ENCODE measurements at regions not wholly inside any gene's neighbourhood (a gene's known extent, or its start where the extent isn't known, plus 50 kb on each side); places are given as distances from the start of the nearest gene placed in this dataset.

GRCh38 chr13:97616385-97616784 lies 182.4 kb downstream of the RAP2A start:
- TF ChIP-seq CTCF (IDR thresholded peaks at IDR 0.05): no peak
- intact Hi-C loops (cut with micrococcal nuclease): no loop called here
- Mint-ChIP-seq H3K4me1 (no peaks in the 10 kb centered on the region), H3K27ac (no peak overlapping the region), H3K9me3 (no peaks in the 10 kb centered on the region), H3K27me3 (peaks cover 4% of the 10 kb centered on the region), H3K4me3 (no peak overlapping the region), H3K36me3 (ENCODE audit: low read depth) (no peaks in the 10 kb centered on the region)
- CTCF ChIA-PET: no interaction called here
- DNase-seq: no peak
- no peak for ATAC-seq (ENCODE audit: low read depth)
- POLR2A ChIA-PET: no interaction called here

- TF ChIP-seq CTCF (IDR thresholded peaks at IDR 0.05): no peak
- Mint-ChIP-seq H3K9me3 (no peaks in the 10 kb centered on the region), H3K36me3 (ENCODE audit: low read depth) (no peaks in the 10 kb centered on the region), H3K4me1 (no peaks in the 10 kb centered on the region), H3K27ac (no peak overlapping the region), H3K27me3 (peaks cover 6% of the 10 kb centered on the region), H3K4me3 (no peak overlapping the region)
- no peak for ATAC-seq (ENCODE audit: low read depth)
- intact Hi-C loops (cut with micrococcal nuclease): no loop called here
- ChIA-PET POLR2A (no interaction called here), CTCF (no interaction called here)
- DNase-seq: no peak
These were observed 187.1 kb downstream of the RAP2A start for GRCh38 chr13:97621025-97621424.

- no peaks in the 10 kb centered on the region for H3K36me3 Mint-ChIP-seq (ENCODE audit: low read depth)
- peaks cover 6% of the 10 kb centered on the region for H3K27me3 Mint-ChIP-seq
- no peak overlapping the region for H3K4me3 Mint-ChIP-seq
- H3K9me3 Mint-ChIP-seq: no peaks in the 10 kb centered on the region
- intact Hi-C loops (cut with micrococcal nuclease): no loop called here
- DNase-seq (no peak), ATAC-seq (ENCODE audit: low read depth) (no peak)
- no peaks in the 10 kb centered on the region for H3K4me1 Mint-ChIP-seq
- no peak for TF ChIP-seq CTCF (IDR thresholded peaks at IDR 0.05)
- no peak overlapping the region for H3K27ac Mint-ChIP-seq
- POLR2A ChIA-PET: no interaction called here
- CTCF ChIA-PET: no interaction called here
These were observed 187.7 kb downstream of the RAP2A start for GRCh38 chr13:97621631-97622030.

- DNase-seq (no peak), ATAC-seq (ENCODE audit: low read depth) (no peak)
- peaks cover 2% of the 10 kb centered on the region for H3K27me3 Mint-ChIP-seq
- TF ChIP-seq CTCF (IDR thresholded peaks at IDR 0.05): no peak
- no peak overlapping the region for H3K27ac Mint-ChIP-seq
- no peak overlapping the region for H3K4me3 Mint-ChIP-seq
- H3K9me3 Mint-ChIP-seq: peaks cover 2% of the 10 kb centered on the region
- H3K4me1 Mint-ChIP-seq: no peaks in the 10 kb centered on the region
- H3K36me3 Mint-ChIP-seq (ENCODE audit: low read depth): no peaks in the 10 kb centered on the region
- ChIA-PET POLR2A (no interaction called here), CTCF (no interaction called here)
- intact Hi-C loops (cut with micrococcal nuclease): no loop called here
These were observed 193.6 kb downstream of the RAP2A start for GRCh38 chr13:97627566-97627965.

GRCh38 chr13:97629601-97630272 lies 195.8 kb downstream of the RAP2A start:
- H3K27ac Mint-ChIP-seq: no peak overlapping the region
- ChIA-PET CTCF (no interaction called here), POLR2A (no interaction called here)
- H3K9me3 Mint-ChIP-seq: peaks cover 9% of the 10 kb centered on the region
- H3K27me3 Mint-ChIP-seq: no peaks in the 10 kb centered on the region
- no peak for DNase-seq
- intact Hi-C loops (cut with micrococcal nuclease): no loop called here
- TF ChIP-seq CTCF (IDR thresholded peaks at IDR 0.05): no peak
- no peaks in the 10 kb centered on the region for H3K4me1 Mint-ChIP-seq
- H3K36me3 Mint-ChIP-seq (ENCODE audit: low read depth): no peaks in the 10 kb centered on the region
- ATAC-seq (ENCODE audit: low read depth): no peak
- H3K4me3 Mint-ChIP-seq: no peak overlapping the region

All from activated B cell treated with CpG ODN at 0.5 μM for 24 hours (primary cell).